AG04450 (cell line): ENCODE measurements at regions not wholly inside any gene's neighbourhood (a gene's known extent, or its start where the extent isn't known, plus 50 kb on each side); places are given as distances from the start of the nearest gene placed in this dataset.

Source experiments
- CTCF ChIA-PET: fragments of 300-600, 350-600 bp; formaldehyde crosslinking; extraction: SDS; loops from one replicate; lab custom pipeline; 2022; ENCODE audit warnings: antibody characterized with exemption, inconsistent platforms; lab: Charles Lee
- POLR2A ChIA-PET: fragments of 350-600 bp; formaldehyde crosslinking; extraction: SDS; loops from one replicate; lab custom pipeline; 2021; ENCODE audit warnings: antibody characterized with exemption, inconsistent platforms; lab: Yijun Ruan, JAX
- DNase-seq: peaks from one replicate; pipeline ENCODE4 v3.0.0-alpha.2; 2011; ENCODE audit warnings: low read depth, low spot score
- H3K27ac ChIP-seq: one replicate; pipeline ENCODE4 v1.5.1; 2012; ENCODE audit warnings: low read depth, low read length, control low read depth
- H3K27me3 ChIP-seq: one replicate; pipeline ENCODE4 v1.6.0; 2012; ENCODE audit warnings: low read length; ENCODE audit not compliant: control insufficient read depth, insufficient read depth
- H3K4me3 ChIP-seq: 2 replicates; pipeline ENCODE4 v1.5.1; 2011; ENCODE audit warnings: mild to moderate bottlenecking, low read depth, low read length, control low read depth
- H3K9me3 ChIP-seq: 2 replicates; pipeline ENCODE4 v1.5.1; 2012; ENCODE audit warnings: low read length; ENCODE audit not compliant: control insufficient read depth, insufficient read depth
- TF ChIP-seq, protein P1 (sequence below): IDR thresholded peaks from 2 replicates; pipeline ENCODE4 v1.5.1; 2011; ENCODE audit warnings: low read depth, low read length, control low read depth, inconsistent platforms

DNA sequence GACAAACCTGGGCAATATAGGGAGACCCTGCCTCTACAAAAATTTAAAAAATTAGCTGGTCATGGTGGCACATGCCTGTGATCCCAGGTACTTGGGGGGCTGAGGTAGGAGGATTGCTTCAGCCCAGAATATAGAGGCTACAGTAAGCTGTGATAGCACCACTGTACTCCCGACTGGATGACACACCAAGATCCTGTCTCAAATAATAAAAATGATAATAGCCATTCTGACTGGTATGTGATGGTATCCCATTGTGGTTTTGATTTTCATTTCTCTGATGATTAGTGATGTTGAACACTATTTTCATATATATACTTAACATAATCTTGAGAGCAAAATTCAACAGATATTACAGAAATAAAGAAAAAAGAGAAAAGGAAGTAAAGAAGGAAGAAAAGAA lies 1491.0 kb upstream of the PIK3C3 start:
- no peak overlapping the region for H3K4me3 ChIP-seq
- ChIA-PET CTCF (no interaction called here), POLR2A (no interaction called here)
- TF ChIP-seq, protein P1, sequence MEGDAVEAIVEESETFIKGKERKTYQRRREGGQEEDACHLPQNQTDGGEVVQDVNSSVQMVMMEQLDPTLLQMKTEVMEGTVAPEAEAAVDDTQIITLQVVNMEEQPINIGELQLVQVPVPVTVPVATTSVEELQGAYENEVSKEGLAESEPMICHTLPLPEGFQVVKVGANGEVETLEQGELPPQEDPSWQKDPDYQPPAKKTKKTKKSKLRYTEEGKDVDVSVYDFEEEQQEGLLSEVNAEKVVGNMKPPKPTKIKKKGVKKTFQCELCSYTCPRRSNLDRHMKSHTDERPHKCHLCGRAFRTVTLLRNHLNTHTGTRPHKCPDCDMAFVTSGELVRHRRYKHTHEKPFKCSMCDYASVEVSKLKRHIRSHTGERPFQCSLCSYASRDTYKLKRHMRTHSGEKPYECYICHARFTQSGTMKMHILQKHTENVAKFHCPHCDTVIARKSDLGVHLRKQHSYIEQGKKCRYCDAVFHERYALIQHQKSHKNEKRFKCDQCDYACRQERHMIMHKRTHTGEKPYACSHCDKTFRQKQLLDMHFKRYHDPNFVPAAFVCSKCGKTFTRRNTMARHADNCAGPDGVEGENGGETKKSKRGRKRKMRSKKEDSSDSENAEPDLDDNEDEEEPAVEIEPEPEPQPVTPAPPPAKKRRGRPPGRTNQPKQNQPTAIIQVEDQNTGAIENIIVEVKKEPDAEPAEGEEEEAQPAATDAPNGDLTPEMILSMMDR, result no peak
- H3K27ac ChIP-seq, result no peak overlapping the region
- no peaks in the 10 kb centered on the region for H3K27me3 ChIP-seq
- no peaks in the 10 kb centered on the region for H3K9me3 ChIP-seq
- no peak for DNase-seq

GRCh38 chr18:40453903-40454302 lies 1501.1 kb upstream of the PIK3C3 start:
- no peak overlapping the region for H3K4me3 ChIP-seq
- no peak for DNase-seq
- ChIA-PET POLR2A (no interaction called here), CTCF (no interaction called here)
- TF ChIP-seq, protein P1, result no peak
- no peaks in the 10 kb centered on the region for H3K9me3 ChIP-seq
- H3K27me3 ChIP-seq, result no peaks in the 10 kb centered on the region
- H3K27ac ChIP-seq, result no peak overlapping the region

DNA sequence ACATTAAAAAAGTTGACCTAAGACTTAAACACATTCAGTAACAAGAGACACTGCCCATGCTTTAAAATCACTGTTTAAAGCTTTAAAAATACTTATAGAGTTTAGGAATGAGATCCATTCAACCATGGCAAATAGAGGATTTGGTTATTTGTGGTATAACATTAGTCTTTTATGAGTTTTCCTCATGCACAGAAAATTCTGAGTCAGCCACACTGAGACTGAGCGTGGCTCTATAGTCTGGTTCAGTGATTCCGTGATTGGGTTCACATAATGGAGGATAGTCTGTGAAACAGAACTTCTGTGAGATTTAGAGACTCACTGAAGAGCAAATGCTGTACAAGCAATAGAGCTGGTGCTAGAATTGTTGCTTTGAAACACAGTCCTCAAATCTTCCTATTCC lies 1502.4 kb upstream of the PIK3C3 start:
- TF ChIP-seq, protein P1, result no peak
- ChIA-PET CTCF (no interaction called here), POLR2A (no interaction called here)
- no peaks in the 10 kb centered on the region for H3K9me3 ChIP-seq
- H3K27ac ChIP-seq, result no peak overlapping the region
- DNase-seq, result no peak
- no peaks in the 10 kb centered on the region for H3K27me3 ChIP-seq
- no peak overlapping the region for H3K4me3 ChIP-seq

- Histone ChIP-seq H3K4me3 (no peak overlapping the region), H3K9me3 (no peaks in the 10 kb centered on the region), H3K27ac (no peak overlapping the region), H3K27me3 (no peaks in the 10 kb centered on the region)
- POLR2A ChIA-PET, result no interaction called here
- CTCF ChIA-PET, result no interaction called here
- TF ChIP-seq, protein P1, result no peak
- no peak for DNase-seq
Observed at GRCh38 chr18:40450751-40451150, 1504.3 kb upstream of the PIK3C3 start.

GRCh38 chr18:40447820-40448219 lies 1507.2 kb upstream of the PIK3C3 start:
- no peak for DNase-seq
- H3K4me3 ChIP-seq, result no peak overlapping the region
- CTCF ChIA-PET, result no interaction called here

More at GRCh38 chr18:40447820-40448219, 1507.2 kb upstream of the PIK3C3 start:
- Histone ChIP-seq H3K9me3 (no peaks in the 10 kb centered on the region), H3K27ac (no peak overlapping the region), H3K27me3 (no peaks in the 10 kb centered on the region)
- TF ChIP-seq, protein P1, result no peak
- POLR2A ChIA-PET, result no interaction called here
